GM23338 (cell line): ENCODE measurements at regions not wholly inside any gene's neighbourhood (a gene's known extent, or its start where the extent isn't known, plus 50 kb on each side); places are given as distances from the start of the nearest gene placed in this dataset.

Source experiments
- ATAC-seq: fragments of 200-7000 bp; cut with Tn5 transposase; 3 replicates; pipeline ENCODE4 v1.9.1; 2020
- DNase-seq: peaks from one replicate; pipeline ENCODE4 v3.0.0-alpha.2; 2015; ENCODE audit warnings: low spot score
- H2AFZ ChIP-seq: fragments of 200-600 bp; sonication (generic); 2 replicates; pipeline ENCODE4 v1.8.0; 2016; ENCODE audit warnings: antibody characterized with exemption, mild to moderate bottlenecking, moderate library complexity
- H3F3A ChIP-seq: fragments of 200-600 bp; sonication (generic); replicated peaks from 2 replicates; pipeline ENCODE4 v1.8.0; 2017; ENCODE audit warnings: antibody characterized with exemption, mixed run types, low read depth
- H3K27ac ChIP-seq: fragments of 200-600 bp; sonication (generic); 2 replicates; pipeline ENCODE4 v1.6.1; 2016; ENCODE audit warnings: low read depth
- H3K27me3 ChIP-seq: fragments of 200-600 bp; sonication (generic); 2 replicates; pipeline ENCODE4 v1.8.0; 2016; ENCODE audit warnings: mild to moderate bottlenecking, mixed run types, moderate library complexity; ENCODE audit not compliant: insufficient read depth
- H3K36me3 ChIP-seq: fragments of 200-600 bp; sonication (generic); 2 replicates; pipeline ENCODE4 v1.8.0; 2016; ENCODE audit warnings: mild to moderate bottlenecking; ENCODE audit not compliant: insufficient read depth
- H3K4me1 ChIP-seq: fragments of 200-600 bp; sonication (generic); 2 replicates; pipeline ENCODE4 v1.8.0; 2016; ENCODE audit warnings: mild to moderate bottlenecking, moderate library complexity; ENCODE audit not compliant: insufficient read depth
- H3K4me2 ChIP-seq: fragments of 200-600 bp; sonication (generic); 2 replicates; pipeline ENCODE4 v1.7.1; 2017; ENCODE audit warnings: mixed run types
- H3K4me3 ChIP-seq: fragments of 200-600 bp; sonication (generic); 2 replicates; pipeline ENCODE4 v1.6.1; 2016; ENCODE audit warnings: mixed run types
- H3K79me2 ChIP-seq: fragments of 200-600 bp; sonication (generic); replicated peaks from 2 replicates; pipeline ENCODE4 v1.8.0; 2017; ENCODE audit warnings: mild to moderate bottlenecking; ENCODE audit not compliant: insufficient read depth
- H3K9me2 ChIP-seq: fragments of 200-600 bp; sonication (generic); 2 replicates; pipeline ENCODE4 v1.8.0; 2017; ENCODE audit not compliant: insufficient read depth
- H4K20me1 ChIP-seq: fragments of 200-600 bp; sonication (generic); replicated peaks from 2 replicates; pipeline ENCODE4 v1.8.0; 2017; ENCODE audit warnings: mild to moderate bottlenecking; ENCODE audit not compliant: insufficient read depth
- H3K27ac Mint-ChIP-seq: 2 replicates; pipeline ENCODE4 v1.8.0; 2020; ENCODE audit warnings: inconsistent platforms, mild to moderate bottlenecking, moderate library complexity, mixed read lengths
- H3K27me3 Mint-ChIP-seq: 3 replicates; pipeline ENCODE4 v1.8.0; 2022; ENCODE audit warnings: low read depth, mild to moderate bottlenecking, moderate library complexity, mixed read lengths, inconsistent platforms; ENCODE audit not compliant: insufficient read depth, poor library complexity
- H3K36me3 Mint-ChIP-seq: 3 replicates; pipeline ENCODE4 v1.8.0; 2021; ENCODE audit warnings: low read depth, mild to moderate bottlenecking, inconsistent platforms, moderate library complexity, mixed read lengths
- H3K4me1 Mint-ChIP-seq: 3 replicates; pipeline ENCODE4 v1.8.0; 2020; ENCODE audit warnings: mild to moderate bottlenecking, inconsistent platforms, mixed read lengths
- H3K4me3 Mint-ChIP-seq: 3 replicates; pipeline ENCODE4 v1.8.0; 2021; ENCODE audit warnings: moderate library complexity, mild to moderate bottlenecking, inconsistent platforms, mixed read lengths
- H3K9me3 Mint-ChIP-seq: 3 replicates; pipeline ENCODE4 v1.8.0; 2020; ENCODE audit warnings: moderate library complexity, mild to moderate bottlenecking, inconsistent platforms, mixed read lengths
- TF ChIP-seq, protein P1 (sequence below): IDR thresholded peaks from 2 replicates; pipeline ENCODE4 v1.6.1; 2016; ENCODE audit warnings: antibody characterized with exemption
- TF ChIP-seq, protein P2 (sequence below): fragments of 250-450 bp; sonication (Bioruptor Pico); IDR thresholded peaks from 2 replicates; pipeline ENCODE4 v1.5.0; 2020; ENCODE audit warnings: mild to moderate bottlenecking, moderate library complexity
- TF ChIP-seq, protein P3 (sequence below), 2 experiments: fragments of 200-600 bp in 1 of 2; sonication (generic) in 1 of 2; conservative IDR thresholded peaks; 2 replicates each; pipeline versions ENCODE4 v1.5.1 to v1.6.1; 2016 to 2017; ENCODE audit warnings: antibody characterized with exemption in 2 of 2, low read depth in 2 of 2, mild to moderate bottlenecking in 2 of 2, moderate library complexity in 1 of 2

- H3K9me2 ChIP-seq: no peaks in the 10 kb centered on the region
- H3K4me2 ChIP-seq: no peak overlapping the region
- Mint-ChIP-seq H3K36me3 (no peaks in the 10 kb centered on the region), H3K27me3 (peaks cover 2% of the 10 kb centered on the region), H3K27ac (0 out of 2 replicates have a peak overlapping the region, but pooled peaks have one; percentile 70), H3K4me1 (peaks cover 14% of the 10 kb centered on the region), H3K4me3 (no peak overlapping the region), H3K9me3 (no peaks in the 10 kb centered on the region)
- ATAC-seq: peak; percentile 100
- TF ChIP-seq, protein P1, sequence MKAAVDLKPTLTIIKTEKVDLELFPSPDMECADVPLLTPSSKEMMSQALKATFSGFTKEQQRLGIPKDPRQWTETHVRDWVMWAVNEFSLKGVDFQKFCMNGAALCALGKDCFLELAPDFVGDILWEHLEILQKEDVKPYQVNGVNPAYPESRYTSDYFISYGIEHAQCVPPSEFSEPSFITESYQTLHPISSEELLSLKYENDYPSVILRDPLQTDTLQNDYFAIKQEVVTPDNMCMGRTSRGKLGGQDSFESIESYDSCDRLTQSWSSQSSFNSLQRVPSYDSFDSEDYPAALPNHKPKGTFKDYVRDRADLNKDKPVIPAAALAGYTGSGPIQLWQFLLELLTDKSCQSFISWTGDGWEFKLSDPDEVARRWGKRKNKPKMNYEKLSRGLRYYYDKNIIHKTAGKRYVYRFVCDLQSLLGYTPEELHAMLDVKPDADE: no peak
- TF ChIP-seq, protein P2, sequence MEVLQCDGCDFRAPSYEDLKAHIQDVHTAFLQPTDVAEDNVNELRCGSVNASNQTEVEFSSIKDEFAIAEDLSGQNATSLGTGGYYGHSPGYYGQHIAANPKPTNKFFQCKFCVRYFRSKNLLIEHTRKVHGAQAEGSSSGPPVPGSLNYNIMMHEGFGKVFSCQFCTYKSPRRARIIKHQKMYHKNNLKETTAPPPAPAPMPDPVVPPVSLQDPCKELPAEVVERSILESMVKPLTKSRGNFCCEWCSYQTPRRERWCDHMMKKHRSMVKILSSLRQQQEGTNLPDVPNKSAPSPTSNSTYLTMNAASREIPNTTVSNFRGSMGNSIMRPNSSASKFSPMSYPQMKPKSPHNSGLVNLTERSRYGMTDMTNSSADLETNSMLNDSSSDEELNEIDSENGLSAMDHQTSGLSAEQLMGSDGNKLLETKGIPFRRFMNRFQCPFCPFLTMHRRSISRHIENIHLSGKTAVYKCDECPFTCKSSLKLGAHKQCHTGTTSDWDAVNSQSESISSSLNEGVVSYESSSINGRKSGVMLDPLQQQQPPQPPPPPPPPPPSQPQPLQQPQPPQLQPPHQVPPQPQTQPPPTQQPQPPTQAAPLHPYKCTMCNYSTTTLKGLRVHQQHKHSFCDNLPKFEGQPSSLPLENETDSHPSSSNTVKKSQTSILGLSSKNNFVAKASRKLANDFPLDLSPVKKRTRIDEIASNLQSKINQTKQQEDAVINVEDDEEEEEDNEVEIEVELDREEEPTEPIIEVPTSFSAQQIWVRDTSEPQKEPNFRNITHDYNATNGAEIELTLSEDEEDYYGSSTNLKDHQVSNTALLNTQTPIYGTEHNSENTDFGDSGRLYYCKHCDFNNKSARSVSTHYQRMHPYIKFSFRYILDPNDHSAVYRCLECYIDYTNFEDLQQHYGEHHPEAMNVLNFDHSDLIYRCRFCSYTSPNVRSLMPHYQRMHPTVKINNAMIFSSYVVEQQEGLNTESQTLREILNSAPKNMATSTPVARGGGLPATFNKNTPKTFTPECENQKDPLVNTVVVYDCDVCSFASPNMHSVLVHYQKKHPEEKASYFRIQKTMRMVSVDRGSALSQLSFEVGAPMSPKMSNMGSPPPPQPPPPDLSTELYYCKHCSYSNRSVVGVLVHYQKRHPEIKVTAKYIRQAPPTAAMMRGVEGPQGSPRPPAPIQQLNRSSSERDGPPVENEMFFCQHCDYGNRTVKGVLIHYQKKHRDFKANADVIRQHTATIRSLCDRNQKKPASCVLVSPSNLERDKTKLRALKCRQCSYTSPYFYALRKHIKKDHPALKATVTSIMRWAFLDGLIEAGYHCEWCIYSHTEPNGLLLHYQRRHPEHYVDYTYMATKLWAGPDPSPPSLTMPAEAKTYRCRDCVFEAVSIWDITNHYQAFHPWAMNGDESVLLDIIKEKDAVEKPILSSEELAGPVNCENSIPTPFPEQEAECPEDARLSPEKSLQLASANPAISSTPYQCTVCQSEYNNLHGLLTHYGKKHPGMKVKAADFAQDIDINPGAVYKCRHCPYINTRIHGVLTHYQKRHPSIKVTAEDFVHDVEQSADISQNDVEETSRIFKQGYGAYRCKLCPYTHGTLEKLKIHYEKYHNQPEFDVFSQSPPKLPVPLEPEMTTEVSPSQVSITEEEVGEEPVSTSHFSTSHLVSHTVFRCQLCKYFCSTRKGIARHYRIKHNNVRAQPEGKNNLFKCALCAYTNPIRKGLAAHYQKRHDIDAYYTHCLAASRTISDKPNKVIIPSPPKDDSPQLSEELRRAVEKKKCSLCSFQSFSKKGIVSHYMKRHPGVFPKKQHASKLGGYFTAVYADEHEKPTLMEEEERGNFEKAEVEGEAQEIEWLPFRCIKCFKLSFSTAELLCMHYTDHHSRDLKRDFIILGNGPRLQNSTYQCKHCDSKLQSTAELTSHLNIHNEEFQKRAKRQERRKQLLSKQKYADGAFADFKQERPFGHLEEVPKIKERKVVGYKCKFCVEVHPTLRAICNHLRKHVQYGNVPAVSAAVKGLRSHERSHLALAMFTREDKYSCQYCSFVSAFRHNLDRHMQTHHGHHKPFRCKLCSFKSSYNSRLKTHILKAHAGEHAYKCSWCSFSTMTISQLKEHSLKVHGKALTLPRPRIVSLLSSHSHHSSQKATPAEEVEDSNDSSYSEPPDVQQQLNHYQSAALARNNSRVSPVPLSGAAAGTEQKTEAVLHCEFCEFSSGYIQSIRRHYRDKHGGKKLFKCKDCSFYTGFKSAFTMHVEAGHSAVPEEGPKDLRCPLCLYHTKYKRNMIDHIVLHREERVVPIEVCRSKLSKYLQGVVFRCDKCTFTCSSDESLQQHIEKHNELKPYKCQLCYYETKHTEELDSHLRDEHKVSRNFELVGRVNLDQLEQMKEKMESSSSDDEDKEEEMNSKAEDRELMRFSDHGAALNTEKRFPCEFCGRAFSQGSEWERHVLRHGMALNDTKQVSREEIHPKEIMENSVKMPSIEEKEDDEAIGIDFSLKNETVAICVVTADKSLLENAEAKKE: 0 out of 2 replicates have a peak, but pooled peaks have one; percentile 33
- TF ChIP-seq, protein P3, sequence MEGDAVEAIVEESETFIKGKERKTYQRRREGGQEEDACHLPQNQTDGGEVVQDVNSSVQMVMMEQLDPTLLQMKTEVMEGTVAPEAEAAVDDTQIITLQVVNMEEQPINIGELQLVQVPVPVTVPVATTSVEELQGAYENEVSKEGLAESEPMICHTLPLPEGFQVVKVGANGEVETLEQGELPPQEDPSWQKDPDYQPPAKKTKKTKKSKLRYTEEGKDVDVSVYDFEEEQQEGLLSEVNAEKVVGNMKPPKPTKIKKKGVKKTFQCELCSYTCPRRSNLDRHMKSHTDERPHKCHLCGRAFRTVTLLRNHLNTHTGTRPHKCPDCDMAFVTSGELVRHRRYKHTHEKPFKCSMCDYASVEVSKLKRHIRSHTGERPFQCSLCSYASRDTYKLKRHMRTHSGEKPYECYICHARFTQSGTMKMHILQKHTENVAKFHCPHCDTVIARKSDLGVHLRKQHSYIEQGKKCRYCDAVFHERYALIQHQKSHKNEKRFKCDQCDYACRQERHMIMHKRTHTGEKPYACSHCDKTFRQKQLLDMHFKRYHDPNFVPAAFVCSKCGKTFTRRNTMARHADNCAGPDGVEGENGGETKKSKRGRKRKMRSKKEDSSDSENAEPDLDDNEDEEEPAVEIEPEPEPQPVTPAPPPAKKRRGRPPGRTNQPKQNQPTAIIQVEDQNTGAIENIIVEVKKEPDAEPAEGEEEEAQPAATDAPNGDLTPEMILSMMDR (conservative IDR thresholded peaks at IDR 0.05; ENCODE audit: low read depth in 2 of 2): peak; percentile 84 to 93
- H3K27ac ChIP-seq: no peak overlapping the region
- peak overlapping the region; percentile 99 for H2AFZ ChIP-seq
- peak; percentile 85 for DNase-seq
- H3K4me3 ChIP-seq: no peak overlapping the region
- no peaks in the 10 kb centered on the region for H3K27me3 ChIP-seq
- H3F3A ChIP-seq: no peaks in the 10 kb centered on the region
- H4K20me1 ChIP-seq: no peaks in the 10 kb centered on the region
- H3K4me1 ChIP-seq: no peaks in the 10 kb centered on the region; the same call in 1 of the 2 replicates
- no peaks in the 10 kb centered on the region for H3K36me3 ChIP-seq
- H3K79me2 ChIP-seq: no peaks in the 10 kb centered on the region
Measured at GRCh38 chr1:199954699-199955098, 72.8 kb upstream of the NR5A2 start.
